ENCODE measurements at regions not wholly inside any gene's neighbourhood (a gene's known extent, or its start where the extent isn't known, plus 50 kb on each side); places are given as distances from the start of the nearest gene placed in this dataset.
"Not testable (repeated sequence)": the region's sequence is repeated elsewhere in the genome, so short reads cannot be mapped to it uniquely, and the experiment has no call there.

DNA sequence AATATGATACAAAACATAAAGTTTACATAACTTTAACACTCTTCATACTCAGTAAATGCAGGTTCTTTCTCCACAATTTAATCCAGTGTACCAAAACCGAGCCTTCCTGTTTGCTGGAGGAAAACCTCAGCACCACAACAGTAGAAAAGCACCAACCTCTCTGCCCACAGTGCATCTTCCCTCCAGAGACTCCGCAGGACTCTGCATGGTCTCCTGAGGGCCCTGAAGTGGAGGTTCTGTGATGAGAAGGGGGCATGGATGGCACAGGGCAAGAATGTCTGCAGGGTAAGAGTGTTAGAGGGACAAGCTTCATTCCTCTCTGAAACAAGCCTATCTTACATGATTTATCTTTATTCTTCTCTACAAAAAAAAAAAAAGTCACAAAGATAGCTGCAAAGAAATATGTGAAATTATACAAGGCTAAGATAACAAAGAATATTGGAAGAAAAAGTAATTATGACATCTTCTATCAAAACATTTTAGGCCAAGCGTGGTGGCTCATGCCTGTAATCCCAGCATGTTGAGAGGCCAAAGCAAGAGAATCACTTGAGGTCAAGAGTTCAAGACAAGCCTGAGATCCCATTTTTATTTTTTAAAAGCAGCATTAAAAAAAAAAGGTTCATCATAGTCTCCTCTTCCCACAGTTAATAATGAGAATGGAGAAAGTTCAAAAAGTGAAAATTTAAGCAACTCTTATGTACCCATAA lies 102.0 kb downstream of the VPREB1 start:
- no peak for DNase-seq (ENCODE audit: low spot score)

- peak; percentile 28 for DNase-seq (ENCODE audit: low spot score)
These were observed 103.7 kb downstream of the VPREB1 start for GRCh38 chr22:22348127-22348814.

GRCh38 chr22:22348815-22349454 lies 104.3 kb downstream of the VPREB1 start:
- DNase-seq (ENCODE audit: low spot score): no peak

- no peak for DNase-seq (ENCODE audit: low spot score)
These were observed 104.9 kb downstream of the VPREB1 start for GRCh38 chr22:22349455-22349836.

- DNase-seq (ENCODE audit: low spot score): no peak
These were observed 106.8 kb downstream of the VPREB1 start for GRCh38 chr22:22351366-22351765.

DNA sequence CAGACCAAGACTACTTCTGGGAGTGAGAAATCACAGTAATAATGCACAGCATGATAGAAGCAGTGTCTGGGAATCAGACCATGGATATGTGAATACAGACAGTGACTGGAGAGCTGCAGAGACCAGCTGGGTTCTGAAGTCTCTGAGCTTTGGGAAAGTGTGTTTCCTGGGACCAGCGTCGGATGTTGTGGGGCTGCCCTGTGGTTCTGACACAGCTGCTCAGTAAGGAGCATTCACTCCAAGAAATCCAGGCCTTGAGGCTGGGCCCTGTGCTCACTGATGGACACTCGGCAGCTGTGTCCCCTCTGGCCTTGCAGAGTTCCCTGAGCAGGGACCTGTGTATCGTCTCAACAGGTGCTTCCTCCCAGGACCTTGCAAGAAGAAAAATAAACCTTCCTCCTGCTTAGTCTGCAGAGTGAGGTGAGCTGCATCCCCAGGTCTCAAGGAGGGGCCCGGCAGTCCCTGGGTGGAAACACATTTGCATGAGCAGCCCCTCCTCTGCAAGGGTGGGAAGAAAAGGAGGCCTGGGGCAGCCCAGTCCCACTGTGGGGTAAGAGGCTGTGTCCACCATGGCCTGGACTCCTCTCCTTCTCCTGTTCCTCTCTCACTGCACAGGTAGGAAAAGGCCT lies 107.9 kb downstream of the VPREB1 start:
- no peak for DNase-seq (ENCODE audit: low spot score)

DNA sequence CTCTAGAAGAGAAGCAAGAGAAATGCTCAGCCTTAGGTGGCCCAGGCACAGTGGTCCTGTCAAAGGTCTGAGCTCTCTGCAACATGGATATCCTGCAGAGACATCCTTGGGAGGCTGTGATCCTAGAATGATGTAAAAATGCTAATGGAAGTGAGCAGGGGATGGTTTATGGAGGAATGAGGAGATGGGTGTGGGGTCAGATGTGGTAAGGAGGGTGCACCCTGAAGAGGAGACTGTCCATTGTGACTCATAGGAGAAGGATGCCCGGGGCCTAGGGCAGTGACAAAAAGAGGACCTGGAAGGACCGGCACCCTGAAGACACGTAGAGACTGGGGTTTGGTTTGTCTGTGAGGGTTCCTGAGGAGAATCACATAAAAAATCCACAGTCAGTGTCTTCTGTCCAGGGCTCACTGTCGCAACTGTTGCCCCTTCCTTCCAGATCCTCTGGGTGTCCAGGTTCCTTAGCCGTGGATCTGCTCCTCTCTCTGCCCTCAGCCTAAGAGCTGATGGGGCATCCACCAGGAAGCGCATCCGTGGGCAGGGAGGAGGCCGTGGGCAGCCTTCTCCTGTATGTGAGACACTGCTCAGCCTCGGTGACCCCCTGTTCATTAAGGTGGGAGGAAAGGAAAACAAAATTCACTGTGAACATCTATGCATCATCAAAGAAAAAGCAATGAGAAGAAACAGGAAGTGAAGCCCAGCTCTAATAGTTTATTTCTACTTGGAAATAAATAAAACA lies 110.7 kb downstream of the VPREB1 start:
- no peak for DNase-seq (ENCODE audit: low spot score)

GRCh38 chr22:22357024-22357883 lies 112.7 kb downstream of the VPREB1 start:
- peak; percentile 93 for DNase-seq (ENCODE audit: low spot score)

GRCh38 chr22:22358152-22358551 lies 113.6 kb downstream of the VPREB1 start:
- DNase-seq (ENCODE audit: low spot score): no peak

DNA sequence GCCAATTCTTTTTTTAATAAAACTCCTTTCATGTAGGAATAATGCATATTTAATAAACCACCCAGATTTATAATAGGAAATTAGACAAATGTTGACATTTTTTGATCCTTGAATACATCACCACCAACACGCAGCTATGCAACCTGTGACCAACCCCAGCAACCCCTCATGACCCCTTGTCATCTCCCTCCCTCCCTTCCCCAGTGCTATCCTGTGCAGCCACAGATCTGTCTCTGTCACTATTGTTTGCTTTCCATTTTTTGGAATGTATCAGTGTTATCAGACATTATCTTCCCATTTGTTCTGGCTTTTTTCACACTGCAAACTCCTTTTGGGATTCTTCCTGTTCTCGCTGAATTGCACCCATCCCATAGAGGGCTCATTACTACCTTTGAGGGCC lies 114.1 kb downstream of the VPREB1 start:
- DNase-seq (ENCODE audit: low spot score): no peak

GRCh38 chr22:22359465-22359864 lies 114.9 kb downstream of the VPREB1 start:
- no peak for DNase-seq (ENCODE audit: low spot score)

DNA sequence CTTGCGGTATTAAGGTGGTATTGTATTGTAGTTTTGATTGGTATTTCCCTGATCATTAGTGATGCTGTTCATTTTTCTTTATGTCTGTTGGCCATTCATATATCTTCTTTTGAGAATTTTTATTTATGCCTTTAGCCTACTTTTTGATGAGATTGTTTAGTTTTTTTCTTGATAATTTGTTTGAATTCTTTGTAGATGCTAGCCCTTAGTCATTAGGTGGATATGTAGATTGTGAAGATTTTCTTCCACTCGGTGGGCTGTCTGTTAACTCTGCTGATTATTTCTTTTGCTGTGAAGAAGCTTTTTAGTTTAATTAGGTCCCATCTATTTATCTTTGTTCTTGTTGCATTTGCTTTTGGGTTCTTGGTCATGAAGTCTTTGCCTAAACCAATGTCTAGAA lies 115.4 kb downstream of the VPREB1 start:
- no peak for DNase-seq (ENCODE audit: low spot score)

DNA sequence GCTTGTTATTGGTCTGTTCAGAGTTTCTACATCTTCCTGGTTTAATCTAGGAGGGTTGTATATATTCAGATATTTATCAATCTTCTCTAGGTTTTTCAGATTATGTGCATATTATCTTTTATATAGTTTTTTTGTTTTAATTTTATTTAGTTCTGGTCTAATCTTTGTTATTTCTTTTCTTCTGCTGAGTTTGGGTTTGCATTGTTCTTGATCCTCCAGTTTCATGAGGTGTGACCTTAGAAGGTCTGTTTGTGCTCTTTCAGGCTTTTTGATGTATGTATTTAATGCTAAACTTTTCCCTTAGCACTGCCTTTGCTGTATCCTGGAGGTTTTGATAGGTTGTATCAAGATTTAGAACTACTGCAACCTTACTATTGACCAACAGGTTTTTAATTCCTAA lies 117.7 kb downstream of the VPREB1 start:
- no peak for DNase-seq (ENCODE audit: low spot score)

GRCh38 chr22:22362936-22363335 lies 118.3 kb downstream of the VPREB1 start:
- DNase-seq (ENCODE audit: low spot score): no peak

GRCh38 chr22:22364207-22364606 lies 119.6 kb downstream of the VPREB1 start:
- no peak for DNase-seq (ENCODE audit: low spot score)

DNA sequence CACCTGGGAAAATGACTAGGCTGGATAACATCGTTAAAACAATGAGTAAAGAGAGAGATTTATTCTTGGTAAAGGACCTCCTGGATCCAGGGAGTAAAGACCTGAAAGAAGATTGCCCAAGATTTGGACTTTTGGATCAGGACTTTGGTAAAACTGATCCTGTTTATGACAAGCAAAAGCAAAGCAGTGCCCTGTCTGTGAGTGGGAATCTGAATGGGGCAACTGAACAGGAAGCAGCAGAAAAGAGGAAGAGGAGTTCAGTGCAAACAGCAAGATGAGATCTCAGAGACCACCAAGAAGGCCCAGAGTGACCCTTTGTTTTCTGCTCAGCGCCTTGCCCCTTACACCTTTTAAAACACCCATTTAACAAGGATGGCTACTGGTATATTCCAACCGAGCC lies 122.0 kb downstream of the VPREB1 start:
- no peak for DNase-seq (ENCODE audit: low spot score)

DNA sequence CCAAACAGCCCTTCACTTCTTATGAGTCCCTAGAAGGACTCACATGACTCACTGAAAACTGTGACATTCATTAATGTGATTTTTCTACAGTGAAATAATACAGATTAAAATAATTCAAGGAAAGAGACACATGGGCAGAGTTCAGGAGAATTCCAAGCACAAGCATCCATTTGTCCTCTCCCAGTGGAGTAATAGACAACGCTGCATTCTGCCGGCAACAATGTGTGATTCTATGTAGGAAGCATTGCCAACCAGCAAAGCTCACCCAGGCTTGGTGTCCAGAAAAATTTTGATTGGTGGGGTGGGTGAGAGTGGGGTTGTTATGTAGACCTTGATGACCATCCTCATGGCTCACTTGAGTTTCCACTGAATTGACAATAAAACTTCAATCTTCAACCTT lies 123.9 kb downstream of the VPREB1 start:
- DNase-seq (ENCODE audit: low spot score): no peak

DNA sequence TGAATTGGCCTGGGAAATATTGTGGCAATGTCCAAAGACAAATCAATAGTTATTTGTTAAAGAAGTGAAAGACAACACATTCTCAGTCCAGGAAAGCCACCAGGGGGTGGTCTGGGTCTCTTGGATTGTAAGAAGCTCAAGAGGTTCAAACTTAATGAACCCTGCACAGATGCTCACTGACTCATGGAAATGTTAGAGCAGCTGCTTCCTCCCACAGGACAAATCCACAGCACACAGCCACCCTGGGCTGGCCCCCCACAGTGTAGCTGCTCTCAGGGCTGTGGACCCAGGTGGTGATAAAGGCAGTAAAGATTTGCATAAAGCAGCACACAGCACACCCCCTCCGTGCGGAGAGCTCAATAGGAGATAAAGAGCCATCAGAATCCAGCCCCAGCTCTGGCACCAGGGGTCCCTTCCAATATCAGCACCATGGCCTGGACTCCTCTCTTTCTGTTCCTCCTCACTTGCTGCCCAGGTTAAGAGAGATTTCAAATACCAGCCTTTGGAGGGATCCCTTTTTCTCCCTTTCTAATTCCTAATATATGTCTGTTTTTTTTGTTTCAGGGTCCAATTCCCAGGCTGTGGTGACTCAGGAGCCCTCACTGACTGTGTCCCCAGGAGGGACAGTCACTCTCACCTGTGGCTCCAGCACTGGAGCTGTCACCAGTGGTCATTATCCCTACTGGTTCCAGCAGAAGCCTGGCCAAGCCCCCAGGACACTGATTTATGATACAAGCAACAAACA lies 124.8 kb downstream of the VPREB1 start:
- not testable (repeated sequence) for DNase-seq (ENCODE audit: low spot score)

DNA sequence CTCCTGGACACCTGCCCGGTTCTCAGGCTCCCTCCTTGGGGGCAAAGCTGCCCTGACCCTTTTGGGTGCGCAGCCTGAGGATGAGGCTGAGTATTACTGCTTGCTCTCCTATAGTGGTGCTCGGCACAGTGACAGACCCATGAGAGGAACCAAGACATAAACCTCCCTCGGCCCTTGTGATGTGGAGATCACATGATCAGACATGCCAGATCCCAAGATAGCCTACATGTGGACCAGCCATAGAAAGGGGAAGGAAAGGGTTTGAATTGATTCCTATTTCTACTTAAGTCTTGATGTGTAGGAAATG lies 125.3 kb downstream of the VPREB1 start:
- no peak for DNase-seq (ENCODE audit: low spot score)

- no peak for DNase-seq (ENCODE audit: low spot score)
These were observed 126.5 kb downstream of the VPREB1 start for GRCh38 chr22:22371031-22371541.

DNA sequence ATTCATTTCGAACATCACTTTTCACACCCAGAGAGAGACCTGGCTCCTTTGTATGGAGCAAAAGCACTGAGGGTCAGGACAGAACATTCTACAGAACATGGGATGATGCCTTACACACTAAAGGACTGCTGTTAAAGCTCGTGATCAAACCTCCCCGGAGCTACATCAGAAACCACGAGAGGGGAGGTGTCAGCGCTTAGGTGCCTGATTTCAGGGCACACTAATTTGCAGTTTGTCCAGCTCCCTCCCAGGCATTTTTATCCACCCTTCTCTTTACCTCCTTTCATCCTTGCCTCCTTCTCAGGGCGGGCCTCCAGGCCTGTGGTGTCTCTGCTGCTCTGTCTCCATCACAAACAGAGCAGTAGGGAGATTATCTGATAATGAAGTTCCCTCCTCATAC lies 127.5 kb downstream of the VPREB1 start:
- DNase-seq (ENCODE audit: low spot score): no peak
